GM18517 (cell line): ENCODE measurements at regions not wholly inside any gene's neighbourhood (a gene's known extent, or its start where the extent isn't known, plus 50 kb on each side); places are given as distances from the start of the nearest gene placed in this dataset.

Experiments
- ATAC-seq: cut with Tn5 transposase; IDR thresholded peaks from one replicate; pipeline ENCODE4 v1.9.1; 2021; ENCODE audit warnings: mild to moderate bottlenecking, moderate library complexity; ENCODE audit not compliant: unreplicated experiment

DNA sequence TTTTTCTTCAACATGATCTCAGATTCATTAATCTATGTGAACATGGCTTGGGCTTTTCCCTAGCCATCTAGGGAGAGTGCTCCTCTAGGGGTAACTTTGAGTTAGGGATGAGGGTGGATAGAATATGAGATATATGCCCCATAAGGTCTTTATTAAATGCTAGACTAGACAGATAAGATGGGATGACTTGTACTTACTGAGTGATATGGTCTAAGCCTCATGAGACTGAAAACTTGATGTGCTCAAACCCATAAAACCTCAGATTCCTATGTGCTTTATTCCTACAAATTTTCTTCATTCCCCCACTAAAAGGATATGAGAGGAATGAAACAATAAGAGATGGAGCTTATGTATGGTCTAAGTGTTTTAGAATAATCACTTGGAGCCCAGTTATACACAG is 386.6 kb downstream of the YTHDC2 start:
- no peak for ATAC-seq

- ATAC-seq, result no peak
Measured at GRCh38 chr5:113900816-113901215, 387.3 kb downstream of the YTHDC2 start.

- no peak for ATAC-seq
Measured at GRCh38 chr5:113901718-113902117, 388.2 kb downstream of the YTHDC2 start.

DNA sequence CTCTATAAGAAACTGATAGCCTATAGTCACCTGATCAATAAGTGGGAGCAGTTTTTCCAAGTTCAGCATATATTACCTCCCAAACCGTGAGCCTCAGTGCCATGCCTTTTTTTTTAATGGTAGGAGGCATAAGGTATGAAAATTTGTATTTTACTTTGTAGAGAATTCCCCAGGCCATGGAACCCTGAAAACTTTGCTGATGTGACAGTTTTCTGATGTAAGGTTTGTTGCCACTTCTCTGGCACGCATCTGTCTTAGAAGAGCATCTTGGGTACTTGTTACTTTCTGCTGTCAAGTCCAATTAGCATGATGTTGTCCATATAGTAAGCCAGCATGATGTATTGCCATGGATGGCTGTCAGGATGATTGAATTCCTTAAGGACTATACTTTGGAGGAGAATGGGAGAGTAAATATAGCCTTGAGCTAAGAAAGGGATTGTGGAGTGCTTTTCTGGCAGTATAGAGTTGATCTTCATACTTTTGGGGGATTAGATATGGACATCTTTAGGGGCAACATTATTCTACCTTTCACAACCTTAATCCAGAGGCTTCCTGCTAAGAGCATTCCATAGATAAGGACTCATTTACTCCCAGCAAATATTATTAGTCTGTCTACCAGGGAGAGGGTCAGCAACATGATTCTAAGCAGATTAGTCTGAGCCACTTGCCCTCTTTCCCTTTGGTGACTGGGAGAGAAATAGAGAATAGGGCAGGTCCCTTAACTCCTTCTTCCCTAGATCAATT is 389.6 kb downstream of the YTHDC2 start:
- ATAC-seq, result no peak

- no peak for ATAC-seq
Measured at GRCh38 chr5:113909782-113910181, 396.3 kb downstream of the YTHDC2 start.

- no peak for ATAC-seq
Measured at GRCh38 chr5:113917997-113918396, 404.5 kb downstream of the YTHDC2 start.

- ATAC-seq, result no peak
Measured at GRCh38 chr5:113922343-113922742, 408.8 kb downstream of the YTHDC2 start.

DNA sequence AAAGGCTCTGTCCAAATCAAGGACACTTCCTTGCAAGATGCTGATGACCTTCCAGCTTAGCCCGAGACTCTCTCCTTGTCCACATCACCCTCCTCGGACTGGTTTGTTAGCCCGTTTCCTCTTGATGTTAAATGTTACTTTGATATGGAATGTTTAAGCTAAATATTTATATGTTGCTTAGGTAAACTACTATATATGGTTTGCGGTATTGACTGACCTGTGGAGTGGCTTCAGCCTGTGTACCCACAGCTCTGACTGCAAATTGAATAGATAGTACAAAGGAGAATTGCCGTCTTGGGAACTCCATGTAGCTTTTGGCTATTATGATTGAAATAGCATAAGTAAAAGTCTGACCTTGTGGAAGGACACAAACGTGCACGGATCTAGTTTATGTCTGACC is 422.0 kb downstream of the YTHDC2 start:
- ATAC-seq, result no peak

DNA sequence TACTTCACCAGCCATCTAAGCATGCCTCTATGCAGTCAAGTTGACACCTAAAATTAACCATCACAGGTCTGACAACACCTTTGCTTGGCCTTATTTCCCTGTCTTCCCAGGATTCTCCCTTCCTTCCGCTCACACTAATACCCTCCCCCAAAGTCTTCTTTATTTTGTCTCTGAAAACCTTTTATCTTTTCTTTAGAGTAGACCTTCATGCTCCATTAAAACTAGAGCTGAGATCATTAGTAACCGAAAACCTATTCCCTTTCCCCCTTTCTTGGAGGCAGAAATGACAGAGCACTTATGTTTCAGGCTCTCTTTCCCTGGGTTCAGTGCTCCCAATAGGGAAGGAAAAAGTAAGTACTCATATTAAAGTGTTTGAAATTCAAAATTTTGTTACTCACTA is 423.8 kb downstream of the YTHDC2 start:
- no peak for ATAC-seq

- ATAC-seq, result no peak
Measured at GRCh38 chr5:113939988-113940387, 421.9 kb upstream of the KCNN2 start.

GRCh38 chr5:113950186-113950585 is 411.7 kb upstream of the KCNN2 start:
- no peak for ATAC-seq

DNA sequence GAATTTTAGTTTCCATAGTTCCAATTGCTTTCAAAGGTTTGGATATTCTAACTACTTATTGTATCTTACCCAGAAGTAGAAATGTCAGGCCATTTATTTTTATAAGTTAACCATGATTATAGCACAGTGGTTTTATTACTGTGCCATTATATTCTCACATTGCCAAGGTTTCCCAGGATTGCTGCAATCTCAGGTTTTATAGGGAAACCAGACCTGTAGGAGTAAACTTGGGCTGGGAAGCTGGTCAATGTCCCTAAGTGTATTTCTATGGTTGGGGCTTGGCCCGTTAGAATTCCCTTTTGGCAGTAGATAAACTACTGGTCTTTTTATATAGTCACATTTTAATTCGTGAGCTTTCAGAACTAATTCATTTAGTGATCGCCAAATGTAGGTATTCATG is 396.6 kb upstream of the KCNN2 start:
- no peak for ATAC-seq

GRCh38 chr5:113969901-113970300 is 392.0 kb upstream of the KCNN2 start:
- no peak for ATAC-seq

DNA sequence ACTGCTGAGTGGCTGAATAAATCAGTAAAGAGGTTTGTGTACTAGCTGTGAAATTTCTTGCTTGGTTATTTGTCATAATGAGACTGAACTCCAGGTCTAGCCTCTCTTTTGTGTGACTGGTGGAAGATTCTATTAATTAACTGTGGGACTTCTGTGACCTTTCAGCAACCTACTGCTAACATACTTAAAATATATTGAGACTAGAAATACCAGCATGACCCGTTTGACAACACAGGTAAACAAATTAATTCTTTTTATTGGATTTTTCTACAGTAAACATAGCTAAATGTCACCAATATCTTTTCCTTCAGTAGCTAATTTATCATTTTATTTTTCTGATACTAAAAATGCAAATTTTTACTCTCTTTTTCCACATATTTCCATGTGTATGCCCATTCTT is 390.4 kb upstream of the KCNN2 start:
- no peak for ATAC-seq

DNA sequence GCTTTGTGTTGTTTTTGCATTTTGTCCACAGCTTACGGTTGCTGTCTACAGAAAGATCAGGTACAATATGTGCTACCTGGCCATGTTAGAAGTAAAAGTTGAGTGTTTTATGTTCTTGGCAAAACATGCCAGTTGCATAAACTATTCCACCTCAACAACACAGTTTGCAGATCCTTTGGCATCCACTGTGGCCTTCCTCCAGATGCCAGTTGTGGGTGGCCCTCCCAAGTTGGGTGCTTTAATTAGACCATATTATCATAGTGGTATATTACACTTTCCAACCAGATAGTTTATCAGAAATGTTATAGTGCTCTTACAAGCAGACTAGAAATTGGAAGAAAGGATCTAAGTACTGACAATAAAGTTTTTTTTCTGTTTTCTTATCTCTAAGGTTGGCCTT is 386.9 kb upstream of the KCNN2 start:
- no peak for ATAC-seq

DNA sequence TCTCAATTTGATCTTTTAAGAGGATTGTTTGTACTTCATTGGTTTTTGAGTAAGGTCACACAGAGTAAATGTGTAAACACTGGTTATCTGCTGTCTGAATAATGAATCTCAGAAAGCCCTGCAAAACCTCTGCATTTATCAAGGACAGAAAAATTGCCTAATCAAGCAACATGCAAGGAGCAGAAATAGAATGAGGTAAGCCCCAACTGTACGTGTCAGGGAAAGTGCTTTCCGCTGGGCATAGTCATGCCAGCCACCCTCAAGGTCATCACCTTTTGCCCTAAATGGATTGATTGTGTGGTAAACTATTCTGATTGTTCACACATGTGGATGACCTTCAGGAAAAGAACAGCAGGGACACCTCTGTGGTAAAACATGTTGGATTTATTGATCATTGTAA is 376.9 kb upstream of the KCNN2 start:
- no peak for ATAC-seq

DNA sequence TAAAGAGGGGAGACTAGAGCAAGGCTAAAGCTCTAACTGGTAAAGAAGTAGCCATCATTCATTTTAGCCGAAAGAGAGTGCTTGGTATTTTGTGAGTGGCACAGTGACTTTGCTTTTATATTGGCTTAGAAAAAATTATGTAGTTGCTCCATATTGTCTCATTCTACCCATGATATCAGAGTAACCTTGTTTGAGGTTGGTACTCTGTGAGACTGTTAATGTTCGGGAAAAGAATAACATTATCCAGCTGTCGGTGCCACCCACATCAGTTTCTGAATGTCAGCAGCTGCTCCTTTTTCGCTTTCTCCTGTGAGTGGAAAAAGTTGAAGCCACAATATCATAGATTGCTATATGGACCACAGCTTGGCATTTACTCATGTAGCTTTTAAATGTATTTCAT is 376.4 kb upstream of the KCNN2 start:
- ATAC-seq, result no peak

GRCh38 chr5:113989278-113989912 is 372.5 kb upstream of the KCNN2 start:
- ATAC-seq, result no peak

- ATAC-seq, result no peak
Measured at GRCh38 chr5:113989913-113990305, 372.0 kb upstream of the KCNN2 start.

- ATAC-seq, result no peak
Measured at GRCh38 chr5:114001076-114001475, 360.8 kb upstream of the KCNN2 start.

- no peak for ATAC-seq
Measured at GRCh38 chr5:114006582-114006981, 355.3 kb upstream of the KCNN2 start.

- no peak for ATAC-seq
Measured at GRCh38 chr5:114007678-114008077, 354.2 kb upstream of the KCNN2 start.

GRCh38 chr5:114010362-114010761 is 351.5 kb upstream of the KCNN2 start:
- ATAC-seq, result no peak
